ENCODE measurements at regions not wholly inside any gene's neighbourhood (a gene's known extent, or its start where the extent isn't known, plus 50 kb on each side); places are given as distances from the start of the nearest gene placed in this dataset.
A peak's percentile ranks its signal among the peaks of the same experiment; 100 is the strongest.

DNA sequence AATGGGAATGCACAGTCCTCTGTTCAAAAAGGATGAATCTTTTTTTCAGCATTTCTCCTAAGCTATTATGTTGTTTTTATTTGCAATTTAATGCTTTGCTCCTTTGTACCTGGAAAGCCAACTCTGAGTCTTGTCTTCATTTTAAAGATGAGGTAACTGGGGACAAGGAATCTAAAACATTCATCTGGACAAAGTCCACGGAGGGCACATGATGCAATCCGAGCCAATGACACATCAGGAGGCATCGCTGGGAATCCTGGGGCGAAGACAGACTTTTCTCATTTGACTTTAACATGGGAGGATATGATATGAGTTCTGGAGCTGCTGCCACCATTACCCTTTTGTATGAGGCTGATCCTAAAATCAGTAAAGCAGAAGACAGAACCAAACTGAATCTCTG is 116.5 kb upstream of the REG3G start:
- Histone ChIP-seq H3K36me3 (ENCODE audit: control insufficient read depth, insufficient read depth, low read length) (no peaks in the 10 kb centered on the region), H3K9me3 (no peaks in the 10 kb centered on the region), H3K4me3 (ENCODE audit: low read depth, low read length) (no peak overlapping the region), H3K27me3 (replicated peaks; ENCODE audit: control insufficient read depth, insufficient read depth, low read length) (no peaks in the 10 kb centered on the region), H3K4me1 (peaks cover 8% of the 10 kb centered on the region)
- Mint-ChIP-seq H3K36me3 (ENCODE audit: insufficient read depth, unreplicated experiment) (no peaks in the 10 kb centered on the region), H3K9me3 (ENCODE audit: unreplicated experiment) (peaks cover 9% of the 10 kb centered on the region), H3K27me3 (ENCODE audit: insufficient read depth, unreplicated experiment) (no peaks in the 10 kb centered on the region), H3K4me1 (ENCODE audit: low read depth, unreplicated experiment) (peaks cover 9% of the 10 kb centered on the region), H3K4me3 (ENCODE audit: unreplicated experiment) (no peak overlapping the region), H3K27ac (ENCODE audit: unreplicated experiment) (peak overlapping the region; percentile 37)
- BruUV-seq (replicated peaks): no TSS peak
- ChIA-PET POLR2A (no interaction called here), CTCF (no interaction called here)
- no peak for TF ChIP-seq CTCF (IDR thresholded peaks at IDR 0.05; ENCODE audit: insufficient read depth in 1 of 2, low read depth in 1 of 2, low read length in 1 of 2, severe bottlenecking in 1 of 2, unreplicated experiment in 1 of 2)
- DNase-seq: peak; percentile 43 to 46
- intact Hi-C loops (cut with micrococcal nuclease; ENCODE audit: unreplicated experiment): no loop called here

GRCh38 chr2:78910376-78910775 is 115.1 kb upstream of the REG3G start:
- ChIA-PET CTCF (no interaction called here), POLR2A (no interaction called here)
- peaks cover 9% of the 10 kb centered on the region for H3K9me3 Mint-ChIP-seq (ENCODE audit: unreplicated experiment)
- H3K4me1 Mint-ChIP-seq (ENCODE audit: low read depth, unreplicated experiment): peaks cover 9% of the 10 kb centered on the region
- Histone ChIP-seq H3K4me3 (ENCODE audit: low read depth, low read length) (no peak overlapping the region), H3K4me1 (peaks cover 8% of the 10 kb centered on the region), H3K36me3 (ENCODE audit: control insufficient read depth, insufficient read depth, low read length) (no peaks in the 10 kb centered on the region), H3K9me3 (no peaks in the 10 kb centered on the region), H3K27me3 (replicated peaks; ENCODE audit: control insufficient read depth, insufficient read depth, low read length) (no peaks in the 10 kb centered on the region)
- no peak for TF ChIP-seq CTCF (IDR thresholded peaks at IDR 0.05; ENCODE audit: insufficient read depth in 1 of 2, low read depth in 1 of 2, low read length in 1 of 2, severe bottlenecking in 1 of 2, unreplicated experiment in 1 of 2)
- no peaks in the 10 kb centered on the region for H3K36me3 Mint-ChIP-seq (ENCODE audit: insufficient read depth, unreplicated experiment)
- no peak overlapping the region for H3K27ac Mint-ChIP-seq (ENCODE audit: unreplicated experiment)
- intact Hi-C loops (cut with micrococcal nuclease; ENCODE audit: unreplicated experiment): no loop called here
- no peak overlapping the region for H3K4me3 Mint-ChIP-seq (ENCODE audit: unreplicated experiment)
- H3K27me3 Mint-ChIP-seq (ENCODE audit: insufficient read depth, unreplicated experiment): peaks cover 2% of the 10 kb centered on the region
- DNase-seq: no peak
- BruUV-seq (replicated peaks): no TSS peak

GRCh38 chr2:78913257-78913656 is 112.2 kb upstream of the REG3G start:
- Mint-ChIP-seq H3K36me3 (ENCODE audit: insufficient read depth, unreplicated experiment) (no peaks in the 10 kb centered on the region), H3K4me3 (ENCODE audit: unreplicated experiment) (no peak overlapping the region), H3K27ac (ENCODE audit: unreplicated experiment) (no peak overlapping the region), H3K9me3 (ENCODE audit: unreplicated experiment) (peaks cover 9% of the 10 kb centered on the region), H3K4me1 (ENCODE audit: low read depth, unreplicated experiment) (peaks cover 9% of the 10 kb centered on the region), H3K27me3 (ENCODE audit: insufficient read depth, unreplicated experiment) (peaks cover 2% of the 10 kb centered on the region)
- no peaks in the 10 kb centered on the region for H3K9me3 ChIP-seq
- ChIA-PET POLR2A (no interaction called here), CTCF (no interaction called here)
- peaks cover 8% of the 10 kb centered on the region for H3K4me1 ChIP-seq
- H3K27me3 ChIP-seq (replicated peaks; ENCODE audit: control insufficient read depth, insufficient read depth, low read length): no peaks in the 10 kb centered on the region
- TF ChIP-seq CTCF (IDR thresholded peaks at IDR 0.05; ENCODE audit: insufficient read depth in 1 of 2, low read depth in 1 of 2, low read length in 1 of 2, severe bottlenecking in 1 of 2, unreplicated experiment in 1 of 2): no peak
- intact Hi-C loops (cut with micrococcal nuclease; ENCODE audit: unreplicated experiment): no loop called here
- BruUV-seq (replicated peaks): no TSS peak
- H3K4me3 ChIP-seq (ENCODE audit: low read depth, low read length): no peak overlapping the region
- H3K36me3 ChIP-seq (ENCODE audit: control insufficient read depth, insufficient read depth, low read length): no peaks in the 10 kb centered on the region
- DNase-seq: no peak
